HT-29 (cell line): ENCODE measurements at regions not wholly inside any gene's neighbourhood (a gene's known extent, or its start where the extent isn't known, plus 50 kb on each side); places are given as distances from the start of the nearest gene placed in this dataset.

Experiments used
- DNase-seq: peaks from one replicate; pipeline ENCODE4 v3.0.0-alpha.2; 2015; ENCODE audit warnings: low spot score

DNA sequence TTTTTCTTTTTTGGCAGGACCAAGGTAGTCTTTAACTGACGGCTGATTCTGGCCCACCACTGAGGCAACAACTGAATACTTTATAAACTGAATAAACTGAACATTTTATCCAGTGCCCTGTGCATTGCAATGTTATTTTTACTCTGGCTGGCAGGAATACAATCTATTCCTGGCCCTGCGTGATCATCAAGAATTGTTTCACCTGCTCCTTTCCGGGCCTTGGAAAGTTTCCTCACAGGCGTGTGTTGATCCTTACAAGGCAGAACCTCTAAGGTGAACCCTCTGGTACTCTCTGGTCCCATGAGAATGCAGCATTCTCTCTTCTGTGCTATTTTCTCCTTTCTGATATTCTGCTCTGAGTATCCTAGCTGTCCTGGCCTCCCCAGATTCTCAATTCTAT lies 113.7 kb upstream of the KLHL29 start:
- no peak for DNase-seq

DNA sequence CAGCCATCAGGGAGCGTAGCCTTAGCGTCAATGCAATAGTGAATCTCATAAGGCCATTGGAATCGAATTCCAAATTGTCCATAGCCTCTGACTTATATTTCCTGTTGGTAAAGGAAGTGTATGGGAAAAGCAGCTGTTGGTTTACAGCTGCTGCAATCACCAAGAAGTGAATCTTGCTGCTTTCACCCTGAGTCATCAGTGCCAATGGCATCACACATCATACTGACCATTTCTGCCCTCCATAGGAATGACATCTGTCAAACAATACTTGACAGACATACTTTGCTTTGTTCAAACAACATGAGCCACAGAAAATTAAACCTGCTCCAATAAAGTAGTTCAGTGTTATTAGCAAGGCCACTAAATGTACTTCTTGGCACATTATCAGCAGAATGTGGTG lies 111.2 kb upstream of the KLHL29 start:
- no peak for DNase-seq

DNA sequence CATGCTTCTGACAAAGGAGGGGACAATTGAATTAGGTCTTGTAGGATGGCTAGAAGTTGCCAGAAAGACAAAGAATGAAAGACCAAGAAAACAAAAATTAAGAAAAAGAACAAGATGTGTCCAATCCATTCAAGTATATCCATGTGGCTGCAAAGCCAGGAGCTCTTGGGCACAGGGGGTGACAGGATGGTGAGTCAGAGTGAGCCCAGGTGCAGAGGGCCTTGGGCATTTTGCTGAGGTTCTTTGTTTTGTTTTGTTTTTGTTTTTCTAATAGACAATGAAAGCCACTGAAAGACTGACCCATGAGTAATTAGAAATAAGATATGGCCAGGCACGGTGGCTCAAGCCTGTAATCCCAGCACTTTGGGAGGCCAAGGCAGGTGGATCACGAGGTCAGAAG lies 104.6 kb upstream of the KLHL29 start:
- DNase-seq, result no peak

- no peak for DNase-seq
Observed at GRCh38 chr2:23283653-23284052, 101.3 kb upstream of the KLHL29 start.

DNA sequence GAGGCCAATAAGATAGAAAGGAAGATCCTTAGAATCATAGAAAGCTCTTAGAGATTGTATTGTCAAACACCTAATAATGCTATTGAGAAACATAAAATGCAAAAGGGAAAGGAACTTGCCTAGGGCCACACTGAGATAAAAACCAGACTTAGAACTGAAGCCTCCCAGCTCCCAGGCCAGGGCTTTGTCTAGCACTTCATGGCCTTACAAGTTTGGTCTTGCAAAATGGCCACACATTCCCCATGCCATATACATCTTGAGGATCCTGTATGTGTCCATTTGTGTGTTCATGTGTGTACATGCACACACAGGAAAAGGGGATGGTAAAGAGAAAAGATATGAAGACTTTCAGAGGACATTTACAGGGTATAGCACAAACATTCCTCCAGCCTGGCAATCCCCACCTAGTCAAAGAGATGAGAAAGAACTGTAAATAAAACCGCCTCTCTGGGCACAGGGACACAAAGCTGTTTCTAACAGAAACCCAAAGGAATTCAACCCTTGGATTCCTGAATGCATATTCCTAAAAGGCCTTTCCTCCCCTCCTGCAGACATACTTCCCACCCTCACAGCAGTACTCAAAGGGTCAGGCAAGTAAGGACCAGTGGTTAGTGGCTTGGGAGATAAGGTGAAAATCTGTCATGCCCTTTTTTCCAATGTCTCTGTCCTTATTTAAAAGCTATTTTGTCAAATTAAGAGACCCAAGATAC lies 99.7 kb upstream of the KLHL29 start:
- no peak for DNase-seq

DNA sequence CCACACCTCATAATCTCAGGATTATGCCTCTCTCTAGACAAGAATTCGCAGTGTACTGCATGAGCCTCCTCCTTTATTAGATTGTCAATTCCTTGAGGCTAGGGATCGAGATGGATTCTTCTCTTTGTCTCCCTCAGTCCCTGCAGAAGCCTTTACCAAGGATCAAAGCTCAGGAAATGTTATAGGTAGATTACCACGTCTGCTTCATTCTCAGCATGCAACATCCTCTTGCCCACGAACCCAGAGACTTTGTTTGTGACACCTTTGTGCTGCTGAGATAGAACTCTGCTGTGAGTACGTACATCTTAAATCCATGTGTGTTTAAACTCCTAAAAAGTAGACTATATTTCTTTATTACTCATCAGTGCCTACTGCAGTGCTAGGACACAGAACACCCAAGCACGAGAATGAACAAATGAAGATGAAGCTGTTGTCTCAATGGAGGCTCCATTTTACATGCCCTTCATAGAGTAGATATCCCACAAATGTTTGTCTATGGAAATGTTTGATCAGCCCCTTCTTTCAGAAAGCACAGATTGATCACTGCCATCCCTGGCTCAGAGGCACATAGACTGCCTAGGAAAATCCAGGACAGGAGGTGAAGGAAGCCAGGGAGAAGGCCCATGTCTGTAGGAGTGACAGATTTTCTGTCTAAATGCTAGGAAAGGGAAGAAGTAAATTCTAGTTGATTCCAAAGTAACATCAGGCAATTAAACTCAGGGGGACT lies 98.8 kb upstream of the KLHL29 start:
- no peak for DNase-seq

GRCh38 chr2:23286758-23287704 lies 97.9 kb upstream of the KLHL29 start:
- no peak for DNase-seq

DNA sequence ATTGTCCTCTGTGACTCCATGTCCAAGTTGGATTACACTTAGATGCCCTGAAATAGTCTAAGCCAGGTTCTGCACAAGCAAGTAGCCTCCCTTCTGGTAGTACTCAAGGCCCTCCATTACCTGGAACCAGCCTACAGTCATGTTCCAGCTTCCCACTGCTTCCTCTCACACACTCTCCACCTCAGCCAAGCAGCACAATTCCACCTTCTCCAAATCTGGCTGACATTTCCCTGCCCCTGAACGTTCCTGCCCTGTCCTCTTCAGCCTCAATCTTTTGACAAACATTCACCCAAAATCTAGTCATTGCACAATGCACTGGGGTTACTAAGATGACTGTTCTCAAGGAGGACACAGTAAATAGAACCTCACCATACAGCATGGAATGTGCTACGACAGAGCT lies 95.3 kb upstream of the KLHL29 start:
- no peak for DNase-seq

- no peak for DNase-seq
Observed at GRCh38 chr2:23291239-23291638, 93.7 kb upstream of the KLHL29 start.

- DNase-seq, result no peak
Observed at GRCh38 chr2:23292024-23292423, 93.0 kb upstream of the KLHL29 start.

GRCh38 chr2:23293063-23293462 lies 91.9 kb upstream of the KLHL29 start:
- peak; percentile 24 for DNase-seq

DNA sequence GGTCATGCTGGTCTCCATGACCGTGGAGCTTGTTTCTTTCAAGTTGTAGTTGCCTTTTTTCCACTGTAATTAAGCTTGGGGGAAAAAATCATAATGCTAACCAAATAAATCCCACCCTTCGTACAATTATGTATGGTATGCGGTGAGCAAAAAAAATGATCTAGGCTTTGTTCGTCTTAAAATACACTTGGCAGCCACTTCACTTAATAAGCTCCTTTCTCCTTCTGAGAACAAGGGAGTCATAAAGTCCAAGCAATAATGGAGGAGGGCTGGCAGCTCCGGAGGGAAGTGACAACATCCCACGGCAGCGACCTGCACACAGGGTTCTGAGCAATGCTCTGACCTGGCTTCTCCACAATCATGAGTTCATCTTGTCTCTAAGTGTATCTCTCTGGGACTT lies 91.2 kb upstream of the KLHL29 start:
- DNase-seq, result no peak

GRCh38 chr2:23294238-23294637 lies 90.7 kb upstream of the KLHL29 start:
- DNase-seq, result no peak

- DNase-seq, result no peak
Observed at GRCh38 chr2:23296691-23297090, 88.3 kb upstream of the KLHL29 start.

DNA sequence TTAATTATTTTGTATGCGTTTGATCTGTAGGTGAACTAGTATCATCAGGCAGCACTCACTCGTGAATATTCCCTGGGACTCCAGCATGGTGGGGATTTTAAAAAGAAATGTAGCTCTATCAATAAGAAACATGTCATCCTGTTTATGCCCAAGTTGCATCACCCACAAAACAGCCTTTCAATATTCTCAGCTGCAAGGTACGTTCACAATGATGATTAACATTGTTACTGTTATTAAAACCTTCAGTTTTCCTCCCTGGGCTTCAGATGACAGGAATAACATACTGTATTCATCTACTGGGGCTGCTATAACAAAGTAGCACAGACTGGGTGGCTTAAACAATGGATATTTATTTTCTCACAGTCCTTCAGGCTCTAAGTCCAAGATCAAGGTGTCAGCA lies 87.9 kb upstream of the KLHL29 start:
- no peak for DNase-seq

- DNase-seq, result no peak
Observed at GRCh38 chr2:23298551-23298950, 86.4 kb upstream of the KLHL29 start.

DNA sequence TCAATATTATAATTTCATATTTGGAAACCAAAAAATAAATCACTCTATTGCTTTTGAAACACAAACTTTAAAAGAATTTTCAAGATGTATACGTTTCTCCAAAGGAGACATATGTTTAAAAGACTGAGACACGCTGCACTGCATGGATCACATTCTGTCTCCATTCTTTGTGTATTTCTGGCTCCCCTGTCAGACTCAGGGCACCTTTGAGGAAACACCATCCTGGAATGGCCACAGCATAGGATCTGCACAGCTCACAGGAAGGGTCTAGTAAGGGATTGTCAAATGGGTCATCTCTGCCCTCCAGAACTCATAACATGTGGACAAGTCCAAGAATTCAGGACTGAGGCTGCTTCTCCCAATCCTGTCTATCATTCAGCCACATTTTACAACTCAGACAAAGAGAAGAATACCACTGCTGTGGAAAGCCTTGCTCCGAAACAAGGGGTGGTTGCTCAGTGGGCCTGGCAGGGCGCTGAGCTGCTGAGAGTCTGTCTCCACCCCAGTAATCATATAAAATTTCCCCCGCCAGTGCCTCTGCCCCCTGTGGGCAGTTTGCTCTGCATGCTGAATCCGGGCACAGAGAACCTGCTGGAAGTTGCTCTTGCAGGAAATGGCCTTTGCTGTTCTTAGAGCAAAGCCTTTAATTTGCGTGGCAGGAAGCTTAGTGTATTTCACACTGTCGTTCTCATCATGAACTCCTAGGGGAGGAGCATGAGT lies 85.3 kb upstream of the KLHL29 start:
- no peak for DNase-seq

GRCh38 chr2:23301136-23301535 lies 83.8 kb upstream of the KLHL29 start:
- DNase-seq, result no peak

GRCh38 chr2:23302591-23302990 lies 82.4 kb upstream of the KLHL29 start:
- DNase-seq, result no peak

DNA sequence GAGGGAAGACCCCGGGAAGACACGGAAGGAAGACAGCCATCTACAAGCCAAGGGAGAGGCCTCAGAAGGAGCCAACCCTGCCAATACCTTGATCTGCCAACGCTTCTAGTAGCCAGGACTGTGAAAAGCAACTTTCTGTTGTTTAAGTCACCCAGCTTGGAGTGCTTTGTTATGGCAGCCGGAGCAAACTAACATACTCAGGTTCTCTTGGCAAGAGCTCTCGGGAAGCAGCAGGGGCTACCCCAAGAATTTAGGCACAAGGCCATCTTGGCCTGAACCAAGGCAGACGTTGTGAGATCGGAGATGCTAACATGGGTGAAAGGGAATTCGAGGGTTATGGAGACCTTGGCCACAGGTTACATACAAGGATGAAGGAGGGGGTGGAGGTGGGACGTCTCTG lies 78.6 kb upstream of the KLHL29 start:
- DNase-seq, result no peak

DNA sequence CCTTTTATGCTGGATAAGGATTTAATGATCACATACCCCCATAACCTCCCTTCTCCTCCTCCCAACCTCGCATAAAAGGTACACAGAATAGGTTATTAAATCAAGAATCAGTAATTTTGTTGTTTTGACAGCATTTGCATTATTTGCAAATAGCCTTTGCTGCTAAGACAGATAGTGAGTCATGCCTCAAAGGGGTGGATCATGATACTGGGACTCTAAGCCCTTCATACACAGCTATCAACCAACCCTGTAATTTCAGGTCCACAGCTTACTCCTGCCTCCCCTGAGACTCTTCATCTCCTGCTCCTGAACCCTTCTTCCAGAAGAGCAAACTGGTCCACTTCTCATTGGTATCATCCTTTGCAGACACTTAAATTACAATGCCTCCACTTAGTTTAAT lies 73.8 kb upstream of the KLHL29 start:
- no peak for DNase-seq
